ENCODE measurements at regions not wholly inside any gene's neighbourhood (a gene's known extent, or its start where the extent isn't known, plus 50 kb on each side); places are given as distances from the start of the nearest gene placed in this dataset.

DNA sequence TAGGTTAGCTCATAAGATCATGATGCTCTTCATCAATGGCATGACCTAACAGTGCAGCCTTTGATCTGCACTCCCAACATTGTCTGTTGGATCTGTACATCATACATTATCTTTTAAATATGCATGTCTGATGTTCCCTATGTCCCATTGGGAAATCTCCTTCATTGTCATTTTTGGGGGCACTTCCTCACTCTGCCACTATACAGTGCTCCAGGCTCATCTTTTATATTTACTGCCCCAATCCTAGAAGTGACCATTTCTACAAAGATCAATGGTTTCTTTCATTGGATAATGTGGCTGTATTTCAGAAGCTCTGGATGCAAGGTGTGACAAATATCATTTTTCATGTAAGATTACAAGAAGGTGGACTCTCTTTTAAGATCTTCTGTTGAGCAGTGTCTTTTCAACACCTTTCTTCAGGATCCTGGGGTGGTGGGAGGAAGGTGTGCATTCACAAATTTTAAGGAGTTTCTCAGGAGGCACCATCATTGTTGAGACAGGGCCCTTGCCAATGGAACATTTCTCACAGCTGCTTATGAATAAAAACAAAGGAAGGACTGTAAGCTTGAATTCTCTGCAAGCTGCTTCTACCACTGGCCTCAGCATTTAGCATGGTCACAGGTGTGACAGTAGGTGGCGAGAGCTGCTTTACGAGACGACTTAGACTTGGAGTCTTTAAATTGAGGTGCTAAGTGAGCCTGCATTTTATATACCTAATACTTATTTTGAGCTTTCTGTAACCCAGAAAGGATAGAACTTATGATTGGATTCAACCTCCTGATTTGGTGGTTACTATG lies 403.0 kb downstream of the LMO7 start:
- DNase-seq: no peak

DNA sequence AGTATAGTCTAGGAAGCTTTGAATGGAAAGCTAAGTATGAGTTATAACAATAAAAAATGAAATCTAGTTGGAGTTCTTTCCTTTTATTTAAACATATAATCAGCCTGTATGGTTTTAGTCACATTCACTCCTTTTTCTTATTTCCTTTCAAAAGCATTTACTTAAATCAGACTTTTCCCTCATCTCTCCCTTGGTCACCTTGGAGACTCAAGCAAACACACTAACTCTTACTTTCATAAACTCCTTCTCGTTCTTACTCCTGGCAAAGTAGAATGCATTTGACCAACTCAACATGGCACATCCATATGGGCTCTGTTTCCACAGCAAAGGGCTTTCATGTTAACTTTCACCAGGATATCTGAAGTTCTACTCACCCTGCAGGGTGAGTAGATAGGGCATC lies 400.0 kb downstream of the LMO7 start:
- DNase-seq: no peak

DNA sequence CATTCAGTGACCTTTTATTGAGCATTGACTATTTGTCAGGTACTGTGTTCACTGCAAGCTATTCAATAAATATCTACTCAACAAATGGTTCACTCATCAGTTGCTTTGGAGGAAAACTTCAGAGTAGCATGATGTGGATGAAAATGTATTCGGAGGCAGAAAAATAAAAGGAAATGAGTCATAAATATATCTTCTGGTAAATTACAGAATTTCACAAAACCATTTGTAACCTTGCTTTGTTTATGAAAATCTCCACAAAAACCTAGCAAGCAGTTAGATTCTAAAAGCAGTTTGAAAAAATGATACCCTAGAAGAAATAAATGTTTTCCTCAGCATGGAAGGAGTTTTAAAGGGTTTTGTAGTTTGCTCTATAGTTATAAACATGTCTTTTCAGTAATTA lies 399.6 kb downstream of the LMO7 start:
- DNase-seq: no peak

DNA sequence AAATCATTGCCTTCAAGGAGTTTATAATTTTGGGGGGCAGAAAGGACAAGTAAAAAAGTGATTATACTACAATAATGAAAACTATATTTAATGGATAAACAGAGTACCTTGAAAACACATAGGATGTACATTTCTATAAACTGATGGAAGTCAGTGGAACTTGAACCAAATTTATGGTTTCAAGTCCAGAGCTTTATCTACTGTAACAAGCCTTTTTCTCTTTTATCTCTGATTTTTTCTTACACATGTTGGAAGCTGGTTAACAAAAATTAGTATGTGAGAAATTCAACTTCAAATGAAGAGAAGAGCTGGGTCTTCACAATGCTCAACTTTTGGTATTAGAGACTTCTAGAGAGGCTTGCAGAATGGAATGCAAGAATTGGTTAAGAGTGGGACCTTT lies 393.6 kb downstream of the LMO7 start:
- DNase-seq: no peak

DNA sequence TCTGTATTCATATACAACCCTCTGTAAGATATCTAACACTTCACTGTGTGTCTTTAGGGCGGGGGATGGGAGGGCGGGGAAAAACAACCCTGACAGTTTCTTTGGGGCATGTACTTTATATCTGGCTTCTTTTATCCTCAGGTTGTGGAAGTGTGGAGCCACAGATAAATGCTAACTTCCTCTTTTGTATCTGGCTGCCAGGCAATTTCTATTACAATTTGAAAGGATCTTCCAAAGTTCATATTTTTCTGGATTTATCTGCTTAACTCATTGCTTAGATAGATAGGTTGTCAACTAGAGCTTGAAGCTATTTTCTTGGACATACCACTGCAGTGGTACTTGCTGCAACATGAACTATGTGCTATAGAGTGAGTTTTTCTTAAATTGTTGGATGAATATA lies 393.0 kb downstream of the LMO7 start:
- no peak for DNase-seq

DNA sequence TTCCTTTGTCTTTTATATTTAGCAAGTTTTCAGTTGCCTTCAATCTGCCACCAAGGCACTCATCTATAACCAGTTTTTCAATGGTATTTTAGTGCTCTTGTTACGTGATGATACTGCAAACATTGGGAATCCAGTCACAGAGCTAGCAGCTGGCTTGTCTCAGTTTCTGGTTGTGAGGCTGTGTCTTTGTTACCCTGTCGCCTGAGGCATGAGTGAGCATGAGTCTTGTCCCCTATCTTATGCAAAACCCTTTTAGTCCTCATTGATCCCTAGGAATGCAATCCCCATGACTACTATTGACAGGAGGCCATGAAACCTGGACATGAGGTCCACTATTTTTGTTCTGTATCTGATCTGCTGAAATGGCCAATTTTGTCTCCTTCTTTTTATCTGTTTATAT lies 391.0 kb downstream of the LMO7 start:
- no peak for DNase-seq

DNA sequence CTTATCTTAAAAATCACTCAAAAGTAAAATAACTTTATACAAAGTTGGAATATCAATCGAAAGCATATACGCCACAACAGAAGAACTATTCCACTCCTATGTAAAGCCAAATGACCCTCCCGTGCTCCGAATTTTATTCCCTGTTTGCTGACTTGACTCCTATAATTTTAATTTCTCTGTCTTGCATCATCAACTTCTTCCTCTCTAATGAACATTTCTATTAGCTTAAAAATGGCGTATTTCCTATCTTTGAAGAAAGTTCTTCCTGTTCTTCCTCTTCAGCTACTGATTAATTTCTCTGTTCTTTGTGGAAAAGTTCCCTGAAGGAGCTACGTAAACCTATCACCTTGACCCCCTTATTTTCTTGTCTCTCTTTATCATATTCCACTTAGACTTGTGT lies 389.3 kb downstream of the LMO7 start:
- no peak for DNase-seq

DNA sequence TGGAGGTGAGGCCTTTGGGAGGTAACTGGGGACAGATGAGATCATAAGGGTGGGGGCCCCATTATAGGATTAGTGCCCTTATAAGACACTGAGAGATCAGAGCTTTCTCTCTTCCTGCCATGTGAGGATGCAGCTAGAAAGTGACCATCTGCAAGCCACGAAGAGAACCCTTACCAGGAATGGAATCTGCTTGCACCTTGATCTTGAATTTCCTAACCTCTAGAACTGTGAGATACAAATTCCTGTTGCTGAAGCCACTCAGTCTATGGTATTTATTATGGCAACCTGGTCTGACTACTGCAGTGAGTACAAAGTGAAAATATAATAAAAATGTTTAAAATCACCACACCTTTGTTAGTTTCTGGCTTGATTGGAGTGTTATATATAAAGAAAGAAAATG lies 388.0 kb downstream of the LMO7 start:
- DNase-seq: no peak

DNA sequence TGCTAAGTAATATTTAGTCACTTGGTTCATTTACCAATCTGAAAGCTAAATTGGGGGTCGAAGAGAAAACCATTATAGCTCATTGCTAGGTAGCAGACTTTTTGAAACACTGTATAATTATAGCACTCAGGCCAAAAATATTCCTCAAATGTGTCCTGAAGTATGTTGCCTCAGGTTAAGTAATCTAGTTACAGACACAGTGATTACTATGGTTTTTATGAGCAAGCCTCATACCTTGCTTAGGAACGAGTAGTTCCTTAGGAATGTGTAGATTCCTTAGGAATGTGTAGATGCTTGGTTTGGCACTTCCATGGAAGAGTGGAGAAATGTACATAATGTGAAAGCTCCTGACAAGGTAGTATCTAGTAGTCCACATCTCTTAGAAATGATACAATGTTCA lies 387.5 kb downstream of the LMO7 start:
- DNase-seq: no peak

DNA sequence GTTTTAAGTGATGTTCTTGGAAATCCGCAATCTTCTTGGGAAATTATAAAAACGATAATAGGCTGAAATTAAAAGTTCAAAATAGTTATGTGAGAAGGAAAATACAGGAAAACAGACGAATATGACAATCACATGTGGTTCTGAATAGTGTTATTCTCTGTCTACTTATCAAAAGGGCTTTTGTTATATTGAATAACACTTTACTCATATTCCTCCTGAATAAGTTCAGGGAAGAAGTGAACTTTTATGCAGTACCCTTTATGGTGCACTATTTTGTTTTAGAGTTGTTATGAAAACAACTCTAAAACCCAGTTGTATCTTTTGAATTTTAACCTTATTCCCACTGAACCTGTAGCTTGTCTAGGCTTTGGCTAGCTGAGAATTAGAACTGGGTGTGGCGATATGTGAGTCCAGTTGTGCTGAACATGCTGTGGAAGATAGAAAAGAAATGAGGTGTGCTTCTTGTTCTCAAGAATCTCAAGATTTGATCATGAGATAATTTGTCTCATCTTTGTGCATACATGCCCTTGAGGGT lies 384.4 kb downstream of the LMO7 start:
- no peak for DNase-seq

DNA sequence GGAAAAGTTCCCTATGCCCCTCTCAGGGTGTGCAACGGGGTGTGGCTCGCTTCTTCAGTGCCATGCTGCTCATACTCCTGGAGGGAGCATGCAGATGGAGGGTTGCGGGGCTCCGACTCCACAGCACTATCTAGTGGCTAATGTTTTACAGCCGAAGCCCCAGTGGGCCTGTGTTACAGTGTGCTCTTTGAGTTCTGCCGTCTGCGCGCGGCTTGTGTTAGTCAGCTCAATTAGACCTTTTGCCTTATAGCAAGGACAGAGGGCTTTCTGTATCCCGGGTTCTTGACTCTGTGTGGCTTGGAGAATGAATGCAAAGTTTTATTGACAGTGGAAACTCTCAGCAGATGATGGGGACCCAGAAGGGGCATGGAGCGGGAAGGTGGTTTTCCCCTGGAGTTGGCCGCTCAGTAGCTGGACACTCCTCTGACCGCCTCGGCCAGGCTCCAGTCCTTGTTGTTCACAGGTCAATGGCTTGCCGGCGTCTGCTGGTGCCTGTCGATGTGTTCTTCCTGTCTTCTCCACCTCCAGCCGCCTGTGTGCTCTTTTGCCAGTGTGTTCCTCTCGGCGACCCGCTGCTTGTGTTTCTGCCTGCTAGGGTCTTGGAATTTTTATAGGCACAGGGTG lies 383.4 kb downstream of the LMO7 start:
- DNase-seq: no peak

DNA sequence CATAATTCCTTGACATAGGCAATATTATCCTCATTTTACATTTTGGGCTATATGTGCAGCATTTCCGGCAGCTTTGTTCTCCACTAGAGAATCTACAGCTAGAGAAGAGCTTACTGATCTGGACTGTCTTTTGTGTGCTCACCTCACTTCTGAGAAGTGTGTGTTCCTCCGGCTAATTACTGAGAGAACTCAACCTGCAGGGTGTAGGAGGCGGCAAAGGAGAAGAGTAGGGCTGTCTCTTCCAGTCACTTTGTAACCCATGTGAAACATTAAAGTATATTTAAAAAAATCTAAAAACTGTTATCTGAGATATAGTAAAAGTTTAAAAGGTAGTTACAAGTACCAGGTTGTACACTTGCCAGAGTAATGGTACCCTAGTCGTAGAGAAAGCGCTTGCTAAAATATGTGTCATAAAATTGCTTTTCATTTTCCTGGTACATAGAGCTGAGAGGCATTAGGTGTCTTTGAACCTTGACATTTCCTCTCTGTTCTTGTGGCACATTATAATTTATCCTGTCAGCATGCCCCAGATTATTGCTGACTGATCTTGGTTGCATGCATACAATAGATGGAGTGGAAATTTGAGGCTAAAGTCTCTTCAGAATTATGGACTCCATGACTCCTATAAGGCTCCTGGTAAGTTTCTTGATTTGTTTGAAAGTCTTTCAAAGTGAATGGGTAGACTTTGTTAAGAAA lies 381.9 kb downstream of the LMO7 start:
- no peak for DNase-seq

DNA sequence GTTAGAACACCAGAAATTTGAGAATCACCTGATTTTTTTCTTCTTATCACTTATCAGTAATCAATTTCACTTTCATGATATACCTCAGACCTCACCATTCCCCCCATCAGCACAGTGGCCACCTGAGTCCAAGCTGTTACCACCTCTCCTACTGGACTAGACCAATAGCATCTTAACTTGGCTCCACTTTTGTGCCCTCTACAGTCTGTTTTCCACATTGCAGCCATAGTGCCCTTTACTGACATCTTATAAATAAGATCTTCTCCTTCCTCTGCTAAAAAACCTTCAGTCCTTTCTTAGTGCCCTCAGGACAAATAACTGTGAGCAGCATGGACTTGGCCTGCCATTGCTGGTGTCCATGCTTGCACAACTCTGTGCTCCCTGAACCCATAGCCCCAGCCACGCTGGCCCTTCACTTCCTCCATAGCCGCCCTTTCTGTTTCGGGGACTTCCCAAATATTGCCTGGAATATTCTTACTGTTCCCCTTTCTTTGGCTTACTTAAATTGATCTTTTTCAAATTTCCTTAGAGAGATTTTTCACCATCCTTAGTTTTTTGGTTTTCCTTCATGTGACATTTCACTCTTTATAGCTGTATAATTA lies 380.8 kb downstream of the LMO7 start:
- DNase-seq: peak; percentile 44

DNA sequence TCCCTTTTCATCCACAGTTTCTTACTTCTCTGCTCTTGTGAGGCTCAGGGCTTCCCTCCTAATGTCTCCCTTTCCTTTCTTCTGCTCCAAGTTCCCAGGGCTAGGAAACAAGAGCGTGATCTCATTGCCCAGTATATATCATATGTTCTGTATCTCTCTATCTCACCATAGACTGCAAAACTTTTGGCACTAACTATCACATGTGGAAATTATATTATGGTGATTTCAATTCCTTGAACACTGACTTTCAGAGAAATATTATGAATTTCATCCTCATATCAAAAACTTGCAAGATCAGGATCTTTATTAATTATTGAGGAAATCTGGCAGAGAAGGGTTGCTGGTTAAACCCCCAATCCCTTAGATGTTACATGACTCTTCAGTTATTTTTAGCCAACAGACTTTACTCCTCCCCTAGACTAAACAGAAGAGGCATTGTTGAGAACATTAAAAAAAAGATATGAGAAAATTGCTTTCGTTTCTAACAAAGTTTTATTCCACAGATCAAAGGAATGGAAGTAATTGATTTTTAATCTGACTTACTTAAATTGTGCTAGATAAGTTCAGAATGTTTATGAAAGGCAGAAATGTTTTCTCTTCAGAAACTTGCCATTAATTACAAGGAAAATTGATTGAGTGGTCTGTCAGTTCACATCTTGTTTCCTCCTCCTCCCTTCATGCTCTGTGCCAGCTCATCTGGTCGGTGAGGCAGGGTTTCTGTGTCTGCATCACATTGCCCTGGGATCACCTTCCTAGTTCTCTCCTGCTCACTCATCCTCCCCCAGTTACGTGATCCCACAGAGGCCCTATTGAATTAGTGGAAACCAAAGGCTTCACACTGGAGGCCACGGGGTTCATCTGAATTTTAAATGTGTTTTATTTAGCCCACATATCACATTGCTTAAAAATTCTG lies 378.5 kb downstream of the LMO7 start:
- no peak for DNase-seq

DNA sequence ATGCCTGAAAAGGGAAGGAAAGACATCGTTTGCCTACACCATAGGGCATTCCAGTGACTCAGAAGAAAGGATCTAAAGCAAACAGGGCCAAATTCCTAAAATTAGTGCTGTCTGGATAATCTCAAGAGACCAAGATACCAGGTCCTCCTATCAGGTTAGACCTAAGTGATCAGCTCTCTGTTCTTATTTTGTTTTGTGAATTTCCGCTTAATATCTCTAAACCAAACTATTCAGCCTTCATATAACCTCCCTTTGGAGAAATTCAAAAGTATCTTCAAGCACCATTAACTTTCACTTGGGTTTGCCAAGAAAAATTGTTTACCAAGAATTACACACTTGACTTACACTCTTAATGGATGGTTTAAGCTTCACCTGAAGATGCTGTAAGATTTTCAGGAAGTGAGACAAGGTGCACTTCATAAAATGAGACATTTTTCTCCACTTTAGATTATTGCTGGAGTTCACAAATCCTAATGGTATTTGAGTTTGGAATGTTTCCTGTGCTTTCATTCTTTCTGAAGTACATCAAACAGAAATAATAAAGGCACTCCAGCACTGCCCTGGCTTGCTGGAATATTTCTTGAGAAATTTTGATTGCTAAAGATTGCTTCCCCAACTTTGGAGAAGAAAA lies 376.1 kb downstream of the LMO7 start:
- no peak for DNase-seq

DNA sequence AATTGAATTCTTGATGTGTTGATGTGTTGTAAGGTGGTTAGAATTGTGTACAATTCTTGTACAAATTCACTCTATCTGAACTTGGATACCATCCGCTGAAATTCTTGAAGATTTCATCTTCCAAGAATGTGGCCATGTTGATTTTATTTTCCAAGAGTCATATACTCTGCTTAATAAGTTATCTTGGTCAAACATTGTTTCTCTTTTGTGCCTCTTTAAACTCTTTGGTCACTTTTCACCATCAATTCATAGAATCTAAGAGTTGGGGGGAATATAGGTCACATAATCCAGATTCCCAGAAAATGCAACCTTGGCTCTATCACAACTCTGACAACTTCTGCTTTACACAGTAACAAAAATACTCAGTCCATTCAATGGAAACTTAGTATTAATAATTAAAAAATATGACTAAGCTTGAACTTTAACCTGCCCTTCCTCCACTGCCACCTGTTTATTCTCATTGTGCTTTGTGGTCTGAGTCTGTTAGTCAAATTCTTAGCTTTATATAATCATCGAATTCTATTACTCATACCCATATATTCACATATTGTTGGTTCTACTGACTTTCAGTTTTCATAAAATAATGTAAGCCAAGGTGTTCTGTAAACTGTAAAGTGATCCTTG lies 373.2 kb downstream of the LMO7 start:
- no peak for DNase-seq

DNA sequence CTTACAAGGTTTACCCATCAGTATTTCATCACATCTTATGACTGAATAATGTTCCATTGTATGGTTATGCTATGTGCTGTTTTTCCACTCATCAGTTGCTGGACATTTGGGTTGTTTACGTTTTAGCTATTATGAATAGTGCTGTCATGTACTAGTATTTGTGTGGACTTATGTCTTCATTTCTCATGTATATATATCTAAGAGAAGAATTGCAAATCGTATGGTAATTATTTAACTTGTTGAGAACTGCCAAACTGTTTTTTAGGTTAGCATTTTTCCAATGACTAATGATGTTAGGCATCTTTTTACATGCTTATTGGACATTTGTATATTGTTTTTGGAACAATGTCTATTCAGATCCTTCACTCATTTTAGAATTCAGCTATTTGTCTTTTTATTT lies 368.3 kb downstream of the LMO7 start:
- DNase-seq: no peak

DNA sequence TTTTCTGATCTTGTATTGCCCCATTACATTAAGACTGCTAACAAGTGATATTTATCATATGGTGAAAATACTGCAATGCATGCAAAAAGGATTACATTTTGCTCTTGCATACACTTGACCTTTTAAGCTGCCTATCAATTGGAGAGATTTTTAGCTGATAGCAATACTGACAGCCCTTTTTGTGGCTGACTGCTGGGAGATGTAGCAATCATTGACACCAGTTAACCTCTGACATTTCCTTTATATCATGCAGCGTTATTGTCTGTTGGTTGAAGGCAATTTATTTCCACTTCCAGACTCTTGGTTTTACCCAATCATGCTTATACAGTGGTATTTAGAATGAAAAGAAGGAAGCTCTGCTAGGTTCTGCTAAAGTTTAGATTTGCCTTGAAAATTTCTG lies 364.0 kb downstream of the LMO7 start:
- no peak for DNase-seq

DNA sequence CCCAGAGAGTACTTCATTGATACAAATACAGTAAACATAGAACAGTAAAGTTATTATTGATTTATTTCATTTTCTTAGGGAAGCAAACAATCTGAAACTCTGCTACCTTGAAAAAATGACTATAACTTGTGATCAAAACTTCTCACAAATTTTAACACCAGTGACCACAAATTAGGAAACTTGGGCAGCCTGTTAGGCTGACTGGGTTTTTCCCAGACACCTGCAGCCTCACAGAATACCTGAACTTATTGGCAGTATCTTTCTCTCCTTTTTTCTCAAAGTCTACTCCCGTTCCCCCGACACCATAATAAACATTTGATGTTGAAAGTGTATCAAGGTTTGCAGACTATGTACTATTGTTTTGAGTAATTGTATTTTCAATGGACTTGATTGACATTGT lies 360.5 kb downstream of the LMO7 start:
- no peak for DNase-seq

DNA sequence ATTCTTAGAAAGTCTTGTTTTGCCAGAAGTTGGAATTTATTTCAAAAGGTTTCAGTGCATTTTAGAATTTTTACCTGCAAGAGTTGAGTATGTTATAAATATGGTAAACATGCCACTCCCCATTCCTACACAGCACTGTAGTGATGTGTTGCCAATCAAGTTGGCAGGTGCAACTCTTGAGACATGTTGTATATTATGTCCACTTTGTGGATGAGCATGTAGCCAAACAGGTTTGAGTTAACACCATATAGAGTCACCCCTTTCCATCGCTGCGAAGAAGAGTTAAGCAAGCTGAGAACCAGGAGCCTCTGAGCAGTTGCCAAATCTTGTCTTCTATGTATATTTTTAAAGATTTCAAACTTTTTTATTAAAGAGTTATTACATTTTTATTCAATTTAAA lies 359.8 kb downstream of the LMO7 start:
- DNase-seq: no peak

DNA sequence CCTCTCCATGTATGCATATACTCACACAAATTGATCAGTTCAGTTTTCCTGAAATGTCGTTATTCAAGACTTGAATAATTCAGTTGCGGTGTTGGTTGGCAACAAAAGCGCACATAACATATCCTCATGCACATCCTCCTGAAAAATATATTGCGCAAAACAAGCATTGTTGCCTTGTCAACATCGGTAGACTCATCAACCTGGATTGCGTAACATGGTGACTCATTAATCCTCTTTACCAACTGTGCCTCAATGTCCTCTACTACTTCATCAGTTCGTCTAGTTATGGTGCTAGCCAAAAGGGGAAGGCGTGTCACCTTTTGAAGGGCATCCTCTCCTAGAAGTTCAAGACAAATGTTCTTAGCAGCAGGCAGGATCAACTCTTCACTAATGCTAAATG lies 357.7 kb downstream of the LMO7 start:
- DNase-seq: no peak

DNA sequence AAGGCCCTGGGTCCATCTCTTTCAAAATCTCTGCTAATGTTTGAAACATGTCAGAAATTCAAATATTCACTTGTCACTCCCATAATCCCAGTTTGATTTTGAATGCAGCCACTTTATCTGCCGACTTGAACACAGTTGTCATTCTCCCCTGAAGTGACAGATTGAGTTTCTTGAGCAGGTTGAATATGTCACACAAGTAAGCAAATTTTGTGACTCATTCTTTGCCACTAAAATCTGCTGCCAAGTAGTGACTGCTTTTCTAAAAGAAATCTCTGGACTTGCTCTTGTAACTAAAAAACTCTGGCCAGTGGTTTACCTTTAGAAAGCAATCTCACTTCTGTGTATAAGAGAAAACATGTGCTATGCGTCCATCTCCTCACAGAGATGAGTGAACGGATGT lies 357.1 kb downstream of the LMO7 start:
- no peak for DNase-seq
